HG03432 (cell line): ENCODE measurements at regions not wholly inside any gene's neighbourhood (a gene's known extent, or its start where the extent isn't known, plus 50 kb on each side); places are given as distances from the start of the nearest gene placed in this dataset.

Experiments
- ATAC-seq: cut with Tn5 transposase; IDR thresholded peaks from one replicate; pipeline ENCODE4 v1.9.1; 2021; ENCODE audit warnings: mild to moderate bottlenecking, moderate library complexity; ENCODE audit not compliant: unreplicated experiment

DNA sequence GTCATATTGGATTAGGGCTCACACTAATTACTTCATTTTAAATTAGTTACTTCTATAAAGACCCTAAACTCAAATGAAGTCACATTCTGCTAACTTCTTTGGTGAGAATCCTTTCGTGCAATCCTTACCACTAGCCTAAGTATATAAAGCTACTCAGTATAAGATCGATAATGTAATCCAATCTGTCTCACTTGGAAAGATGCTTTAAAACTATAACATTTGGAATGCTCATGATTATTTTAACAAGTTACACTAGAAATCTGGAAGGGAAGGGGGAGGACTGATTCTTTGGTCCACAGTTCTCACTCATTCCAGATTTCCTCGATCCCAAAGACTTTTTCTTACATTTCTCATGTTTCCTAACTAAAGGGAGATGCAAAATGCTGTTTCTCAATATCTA lies 336.4 kb upstream of the SLIT2 start:
- no peak for ATAC-seq

DNA sequence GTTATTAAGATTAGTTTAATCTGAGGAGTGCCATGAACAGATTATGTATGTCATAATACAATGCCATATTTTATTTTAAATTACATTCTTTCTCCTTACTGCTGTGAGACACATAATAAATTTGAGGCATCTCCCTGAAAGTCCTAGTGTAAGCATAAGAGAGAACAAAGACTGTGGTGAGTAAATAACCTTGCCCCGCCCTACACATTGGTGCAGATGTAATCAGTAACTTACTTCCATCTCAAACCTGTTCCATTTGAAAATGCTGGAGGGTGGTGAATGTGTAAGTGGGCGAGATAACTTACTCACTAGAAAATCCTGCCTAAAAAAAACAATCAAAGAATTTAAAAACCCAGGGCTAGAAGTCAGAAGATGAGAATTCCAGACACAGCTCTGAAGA lies 338.1 kb upstream of the SLIT2 start:
- no peak for ATAC-seq

- ATAC-seq = no peak
Observed at GRCh38 chr4:19910861-19911525, 340.7 kb upstream of the SLIT2 start.

GRCh38 chr4:19905024-19905423 lies 346.7 kb upstream of the SLIT2 start:
- ATAC-seq = no peak

- ATAC-seq = no peak
Observed at GRCh38 chr4:19888587-19888986, 363.1 kb upstream of the SLIT2 start.

- no peak for ATAC-seq
Observed at GRCh38 chr4:19883841-19884240, 367.9 kb upstream of the SLIT2 start.

GRCh38 chr4:19880206-19880605 lies 371.5 kb upstream of the SLIT2 start:
- ATAC-seq = no peak

DNA sequence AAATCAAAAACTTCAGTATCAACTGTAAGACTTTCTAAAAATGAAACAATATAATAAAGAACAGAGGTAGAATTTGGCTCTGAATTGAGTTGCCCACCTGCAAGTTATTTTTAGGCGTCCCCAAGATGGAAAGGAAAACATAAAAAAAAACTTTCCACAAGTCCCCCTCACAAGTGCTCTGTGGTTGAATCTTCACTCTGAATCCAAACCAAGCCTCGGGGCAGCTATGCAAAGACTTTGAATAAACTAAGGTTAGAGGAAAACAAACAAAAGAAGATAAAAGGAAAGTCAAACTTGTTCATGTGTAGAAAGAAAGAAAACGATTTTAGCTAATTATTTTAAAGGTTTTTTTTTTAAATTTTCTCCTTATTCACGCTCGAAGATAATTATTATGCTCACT lies 372.4 kb upstream of the SLIT2 start:
- no peak for ATAC-seq

DNA sequence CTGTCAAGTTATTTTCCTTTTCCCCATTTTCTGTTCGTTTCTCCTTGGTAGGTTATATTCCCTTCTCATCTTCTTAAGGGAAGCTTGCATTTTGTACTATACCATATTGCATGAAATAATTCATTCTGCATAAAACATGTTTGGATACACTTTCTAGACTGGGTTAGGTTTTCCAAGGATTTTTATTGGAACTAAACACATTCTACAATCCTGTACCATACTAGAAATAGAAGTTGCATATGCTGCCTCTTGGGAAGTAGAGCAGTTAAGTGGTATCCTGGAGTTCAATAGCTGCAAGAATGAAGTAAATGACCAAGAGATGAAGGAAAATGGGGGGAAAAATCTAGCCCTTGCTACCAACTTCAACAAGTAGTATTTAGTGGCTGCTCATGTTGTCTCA lies 393.7 kb upstream of the SLIT2 start:
- no peak for ATAC-seq

GRCh38 chr4:19857380-19857779 lies 394.3 kb upstream of the SLIT2 start:
- no peak for ATAC-seq

DNA sequence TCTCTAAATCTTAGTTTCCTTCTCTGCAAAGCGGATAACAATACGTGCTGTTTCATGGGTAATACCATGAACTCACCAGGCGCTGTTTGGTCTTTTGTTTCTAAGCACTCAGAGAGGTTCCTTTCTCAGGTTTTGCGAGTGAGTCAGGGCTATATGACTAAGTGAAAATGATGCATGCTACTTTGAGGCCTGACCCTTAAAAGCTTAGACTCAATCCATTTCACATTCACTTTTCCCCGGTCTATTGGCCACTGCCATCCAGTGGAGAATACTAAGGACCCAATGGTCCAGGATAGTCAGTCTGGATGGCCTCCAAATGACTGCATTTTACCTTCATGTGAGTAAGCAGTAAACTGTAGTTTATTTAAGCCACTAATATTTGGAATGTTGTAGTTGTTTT lies 400.8 kb upstream of the SLIT2 start:
- ATAC-seq = no peak

- no peak for ATAC-seq
Observed at GRCh38 chr4:19844446-19844845, 407.3 kb upstream of the SLIT2 start.

DNA sequence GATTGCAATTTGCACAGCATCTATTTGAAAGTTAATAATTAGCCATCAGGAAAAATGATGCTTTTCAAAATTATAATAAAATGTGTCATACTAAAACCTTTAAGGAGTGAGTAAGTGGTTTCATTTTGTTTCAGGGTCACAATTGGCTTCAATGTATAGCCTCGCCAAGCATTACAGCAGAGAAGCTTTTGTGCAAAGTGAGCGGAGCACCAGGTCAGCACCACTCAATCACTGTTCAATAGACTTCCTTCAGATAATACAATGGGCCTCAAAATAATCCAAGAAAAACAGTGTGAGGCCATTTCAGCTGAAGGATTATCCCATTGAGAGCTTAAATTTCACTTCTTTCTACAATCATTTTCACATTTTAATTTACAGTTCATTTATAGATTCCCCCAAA lies 409.2 kb upstream of the SLIT2 start:
- no peak for ATAC-seq

DNA sequence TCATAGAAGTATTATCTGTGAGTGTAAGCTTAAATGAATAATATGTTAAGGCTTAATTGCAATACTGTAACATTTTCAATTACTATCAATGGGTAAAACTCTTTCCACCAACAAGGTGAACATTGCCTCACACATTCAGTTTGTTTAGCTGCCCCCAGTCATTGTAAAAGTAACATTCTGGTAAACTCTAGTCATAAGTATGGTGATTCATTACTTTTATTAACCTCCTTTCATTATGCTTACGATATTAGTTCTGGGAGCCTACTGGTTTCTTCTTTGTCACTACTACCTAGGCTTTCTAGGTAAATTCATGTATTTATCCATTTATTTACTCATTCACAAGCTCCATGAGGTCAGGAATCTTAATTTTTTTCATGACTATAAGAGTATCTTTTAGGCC lies 412.8 kb upstream of the SLIT2 start:
- ATAC-seq = no peak

GRCh38 chr4:19835429-19835828 lies 416.3 kb upstream of the SLIT2 start:
- no peak for ATAC-seq

DNA sequence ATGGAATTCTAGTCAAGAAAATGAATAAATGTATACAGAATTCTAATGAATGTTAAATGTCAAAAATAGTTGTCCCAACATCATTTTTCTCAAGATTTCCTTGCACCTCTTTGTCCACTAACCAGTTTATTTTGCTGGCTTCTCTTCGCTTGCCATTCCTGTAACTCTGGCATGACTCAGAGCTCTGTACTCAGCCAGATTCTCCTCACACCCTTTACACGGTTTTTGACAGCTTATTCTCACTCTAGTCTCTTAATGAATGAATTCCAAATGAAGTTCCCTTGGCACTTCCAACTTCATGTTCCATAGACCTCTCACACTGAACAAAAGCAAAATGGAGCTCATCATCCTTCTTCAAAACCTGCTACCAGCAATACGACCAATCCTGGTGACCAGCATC lies 419.3 kb upstream of the SLIT2 start:
- no peak for ATAC-seq

DNA sequence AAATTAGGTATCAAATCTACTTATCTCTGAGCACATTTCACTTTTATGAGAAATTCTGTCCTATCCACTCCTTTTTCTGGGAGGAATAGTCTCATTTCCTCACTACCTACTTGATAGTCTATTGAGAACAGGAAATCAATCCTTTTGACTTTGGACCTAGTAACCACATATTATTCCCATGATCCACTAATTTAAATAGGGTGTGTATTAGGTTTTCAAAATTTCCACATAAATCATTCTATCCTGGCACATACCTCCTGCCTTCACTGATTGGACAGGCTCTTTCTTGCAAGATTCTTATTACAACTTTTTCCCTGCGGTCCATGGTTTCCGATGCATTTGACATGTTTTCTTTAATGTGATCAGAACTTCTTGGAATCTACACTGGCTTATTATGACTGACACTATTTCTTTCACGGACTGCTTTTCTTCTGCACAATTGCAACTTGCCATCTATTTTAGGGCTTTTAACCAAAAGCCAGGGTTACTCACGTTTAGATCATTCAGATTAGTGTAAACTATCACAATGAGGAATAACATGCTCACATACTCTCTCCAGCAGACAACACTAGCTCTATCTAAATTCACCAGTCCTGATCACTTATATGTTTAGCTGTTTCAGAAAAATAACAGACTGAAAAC lies 419.9 kb upstream of the SLIT2 start:
- no peak for ATAC-seq

GRCh38 chr4:19829101-19829500 lies 422.6 kb upstream of the SLIT2 start:
- no peak for ATAC-seq

DNA sequence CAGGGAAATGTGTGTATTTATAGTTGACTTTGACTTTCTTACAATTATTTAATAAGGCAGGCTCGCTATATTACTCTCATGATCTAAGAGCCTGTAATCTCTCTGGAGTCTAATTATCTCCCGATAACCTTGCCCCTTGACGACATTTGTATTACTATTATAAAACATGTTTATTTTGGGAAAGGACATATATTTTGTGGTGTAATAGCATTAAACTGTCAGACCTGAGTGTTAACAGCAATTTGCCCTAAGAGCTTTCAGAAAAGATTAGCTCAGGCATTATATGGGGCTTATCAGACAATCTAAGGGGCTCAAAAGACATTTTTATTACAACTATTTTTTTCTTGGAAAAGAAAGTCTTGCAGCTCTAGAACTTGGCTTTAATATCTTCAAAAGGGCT lies 427.9 kb upstream of the SLIT2 start:
- no peak for ATAC-seq

GRCh38 chr4:19819737-19820136 lies 432.0 kb upstream of the SLIT2 start:
- ATAC-seq = no peak

DNA sequence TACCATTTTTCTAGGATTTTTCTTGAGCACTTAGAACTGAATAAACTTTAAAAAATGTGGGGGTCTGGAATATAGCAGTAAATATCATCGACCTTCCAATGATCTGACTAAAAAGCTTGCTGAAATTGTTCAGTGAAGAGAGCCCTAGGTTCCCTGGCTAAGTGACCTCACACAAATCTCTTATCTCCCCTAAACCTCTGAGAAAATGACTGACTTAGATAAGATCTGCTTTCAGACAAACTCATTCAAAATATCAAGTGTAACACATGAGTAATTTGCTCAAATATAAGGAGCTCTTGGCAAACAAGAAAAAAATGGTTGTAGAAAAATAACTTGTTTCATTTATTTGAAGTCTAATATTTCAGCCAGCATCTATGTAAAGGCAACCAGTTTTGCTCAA lies 441.7 kb upstream of the SLIT2 start:
- no peak for ATAC-seq

GRCh38 chr4:19807505-19807904 lies 444.2 kb upstream of the SLIT2 start:
- no peak for ATAC-seq

GRCh38 chr4:19806865-19807264 lies 444.8 kb upstream of the SLIT2 start:
- ATAC-seq = no peak
